Lower leg skin (tissue), 4 donors: ENCODE measurements at regions not wholly inside any gene's neighbourhood (a gene's known extent, or its start where the extent isn't known, plus 50 kb on each side); places are given as distances from the start of the nearest gene placed in this dataset.

ENCODE experiments used
- DNase-seq, 2 donors: peaks; one replicate each; pipeline ENCODE4 v3.0.0-alpha.2; 2019; ENCODE audit warnings: low spot score in 2 of 2
- H3K4me3 ChIP-seq: fragments of 200-600 bp; sonication (generic); 2 replicates; pipeline ENCODE4 v1.5.1; 2017; ENCODE audit warnings: mild to moderate bottlenecking, low read depth; ENCODE audit not compliant: poor library complexity, severe bottlenecking
- POLR2A ChIP-seq, 2 donors: fragments of 450-650 bp; IDR thresholded peaks; one replicate each; pipeline ENCODE4 v1.6.1; 2016 to 2017; ENCODE audit warnings: antibody characterized with exemption in 2 of 2, mild to moderate bottlenecking in 1 of 2, moderate library complexity in 1 of 2
- WGBS, 2 donors: methylation state at CpG; one replicate each; pipeline ENCODE4 v1.1.5; 2018; 5-methylcytosine and 5-hydroxymethylcytosine counted together
- intact Hi-C: fragments of 100-400 bp; cut with DNase I; formaldehyde crosslinking; loops from one replicate; pipeline ENCODE4 v1.15.0; 2023; ENCODE audit warnings: low total_unique reads
- TF ChIP-seq, protein P1 (sequence below), 3 donors: fragments of 450-650 bp; IDR thresholded peaks; one replicate each; pipeline ENCODE4 v1.5.1; 2016; ENCODE audit warnings: antibody characterized with exemption in 3 of 3, mild to moderate bottlenecking in 3 of 3, moderate library complexity in 2 of 3

DNA sequence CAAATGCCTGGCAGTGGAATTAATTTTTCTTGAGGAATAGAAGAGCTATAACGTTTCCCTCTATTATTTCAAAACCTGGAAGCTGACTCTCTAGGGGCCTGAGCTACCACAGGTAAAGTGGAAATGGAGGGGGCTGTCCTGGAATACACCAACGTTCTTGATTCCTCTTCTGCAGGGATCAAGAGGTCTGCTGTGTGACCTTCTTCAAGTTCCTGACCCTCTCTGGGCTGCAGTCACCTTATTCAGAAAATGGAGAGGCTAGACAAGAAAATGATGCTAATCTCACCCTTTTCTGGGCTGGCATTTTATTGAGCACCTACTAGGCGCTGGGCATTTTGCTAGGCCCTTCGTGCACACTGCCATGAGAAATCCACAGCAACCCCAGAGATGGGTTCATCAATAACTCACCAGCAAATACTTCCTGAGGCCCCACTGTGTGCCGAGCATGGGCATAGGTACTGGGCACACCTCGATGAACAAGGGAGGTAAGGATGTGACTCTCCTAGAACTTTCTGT, 55.2 kb upstream of the DLK1 start:
- no peak for DNase-seq
- TF ChIP-seq, protein P1, sequence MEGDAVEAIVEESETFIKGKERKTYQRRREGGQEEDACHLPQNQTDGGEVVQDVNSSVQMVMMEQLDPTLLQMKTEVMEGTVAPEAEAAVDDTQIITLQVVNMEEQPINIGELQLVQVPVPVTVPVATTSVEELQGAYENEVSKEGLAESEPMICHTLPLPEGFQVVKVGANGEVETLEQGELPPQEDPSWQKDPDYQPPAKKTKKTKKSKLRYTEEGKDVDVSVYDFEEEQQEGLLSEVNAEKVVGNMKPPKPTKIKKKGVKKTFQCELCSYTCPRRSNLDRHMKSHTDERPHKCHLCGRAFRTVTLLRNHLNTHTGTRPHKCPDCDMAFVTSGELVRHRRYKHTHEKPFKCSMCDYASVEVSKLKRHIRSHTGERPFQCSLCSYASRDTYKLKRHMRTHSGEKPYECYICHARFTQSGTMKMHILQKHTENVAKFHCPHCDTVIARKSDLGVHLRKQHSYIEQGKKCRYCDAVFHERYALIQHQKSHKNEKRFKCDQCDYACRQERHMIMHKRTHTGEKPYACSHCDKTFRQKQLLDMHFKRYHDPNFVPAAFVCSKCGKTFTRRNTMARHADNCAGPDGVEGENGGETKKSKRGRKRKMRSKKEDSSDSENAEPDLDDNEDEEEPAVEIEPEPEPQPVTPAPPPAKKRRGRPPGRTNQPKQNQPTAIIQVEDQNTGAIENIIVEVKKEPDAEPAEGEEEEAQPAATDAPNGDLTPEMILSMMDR (IDR thresholded peaks at IDR 0.05), result no peak
- TF ChIP-seq POLR2A (IDR thresholded peaks at IDR 0.05), result no peak
- intact Hi-C loops, result no loop called here
- H3K4me3 ChIP-seq, result no peak overlapping the region
- WGBS, 2 donors, result 80 to 81% methylated on average over 6 of the region's 6 CpGs

DNA sequence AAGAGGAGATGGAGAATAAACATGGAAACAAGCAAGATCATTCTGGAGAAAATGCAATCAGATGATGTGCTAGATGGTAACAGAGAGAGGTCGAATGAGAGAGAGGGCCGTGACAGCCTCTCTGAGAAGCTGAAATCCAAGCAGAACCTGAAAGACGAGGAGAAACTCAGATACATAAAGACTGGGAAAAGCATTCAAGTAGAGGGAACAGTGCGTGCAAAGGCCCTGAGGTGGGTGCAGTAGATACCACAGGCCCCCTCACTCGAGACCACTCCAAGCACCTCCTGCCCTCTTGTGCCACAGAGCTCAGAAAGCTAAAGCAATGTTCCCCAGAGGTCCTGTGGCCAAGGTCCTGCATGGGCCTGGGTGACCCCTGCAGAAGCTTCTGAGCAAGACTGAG, 54.8 kb upstream of the DLK1 start:
- intact Hi-C loops, result no loop called here
- no peak for TF ChIP-seq POLR2A (IDR thresholded peaks at IDR 0.05)
- TF ChIP-seq, protein P1 (IDR thresholded peaks at IDR 0.05), result no peak
- H3K4me3 ChIP-seq, result no peak overlapping the region
- no peak for DNase-seq
- WGBS, 2 donors, result 86 to 91% methylated on average over 5 of the region's 5 CpGs

DNA sequence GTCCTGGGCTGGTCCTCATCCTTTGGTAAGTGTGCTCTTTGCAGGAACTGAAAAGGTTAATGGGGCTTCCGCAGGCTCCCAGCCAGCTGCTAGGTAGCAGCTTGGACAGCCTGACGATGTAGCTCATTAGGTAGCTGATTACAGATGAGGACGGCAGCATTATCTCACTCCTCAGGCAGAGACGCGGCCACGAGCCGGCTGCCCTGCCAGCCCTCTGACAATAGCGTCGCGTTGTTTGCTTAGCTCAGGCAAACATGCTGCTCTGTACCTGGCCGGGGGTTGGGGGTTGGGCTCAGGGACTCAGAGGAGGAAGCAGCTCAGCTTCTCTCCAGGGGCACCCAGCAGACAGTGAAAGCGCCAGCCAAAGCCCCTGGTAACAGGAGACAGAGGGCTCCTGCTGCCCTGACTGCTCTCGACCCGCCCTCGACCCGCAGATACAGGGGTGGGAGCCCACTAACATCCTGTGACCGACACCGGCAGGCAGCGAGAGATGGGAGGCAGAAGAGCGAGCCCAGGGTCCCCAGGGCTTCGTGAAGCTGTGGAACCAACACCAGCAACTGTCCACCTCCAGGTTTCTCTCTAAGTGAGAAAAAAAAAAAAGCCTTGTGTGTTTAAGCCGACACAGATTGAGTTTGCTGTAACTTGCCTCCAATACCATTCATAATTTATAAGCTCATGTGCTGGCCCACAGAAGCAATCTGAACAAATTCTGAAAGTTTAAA, 53.4 kb upstream of the DLK1 start:
- intact Hi-C loops, result no loop called here
- DNase-seq, result no peak
- whole genome bisulfite sequencing, 2 donors, result 61 to 67% methylated on average over 10 to 20 of the region's 22 CpGs
- TF ChIP-seq, protein P1 (IDR thresholded peaks at IDR 0.05), result no peak
- TF ChIP-seq POLR2A (IDR thresholded peaks at IDR 0.05), result no peak
- no peak overlapping the region for H3K4me3 ChIP-seq

DNA sequence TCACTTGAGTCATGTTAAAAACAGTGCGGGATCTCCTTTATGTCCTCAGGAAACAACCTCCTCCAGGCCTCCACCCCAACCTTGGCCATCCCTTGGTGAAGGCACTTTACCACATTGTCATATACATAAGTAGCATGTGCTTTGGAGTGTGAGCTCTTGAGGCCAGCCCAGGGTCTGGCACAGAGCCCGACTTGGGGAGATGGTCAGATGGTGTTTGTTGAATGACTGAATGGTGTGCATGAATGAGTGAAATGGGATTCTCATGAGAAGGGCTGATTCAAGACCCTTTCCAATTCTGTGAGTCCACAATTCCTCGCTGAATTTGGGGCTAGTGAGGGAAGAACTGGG, 52.9 kb upstream of the DLK1 start:
- WGBS, 2 donors, result 80 to 83% methylated on average over 3 of the region's 3 CpGs
- intact Hi-C loops, result no loop called here
- no peak for DNase-seq
- TF ChIP-seq POLR2A (IDR thresholded peaks at IDR 0.05), result no peak
- TF ChIP-seq, protein P1 (IDR thresholded peaks at IDR 0.05), result no peak
- no peak overlapping the region for H3K4me3 ChIP-seq

DNA sequence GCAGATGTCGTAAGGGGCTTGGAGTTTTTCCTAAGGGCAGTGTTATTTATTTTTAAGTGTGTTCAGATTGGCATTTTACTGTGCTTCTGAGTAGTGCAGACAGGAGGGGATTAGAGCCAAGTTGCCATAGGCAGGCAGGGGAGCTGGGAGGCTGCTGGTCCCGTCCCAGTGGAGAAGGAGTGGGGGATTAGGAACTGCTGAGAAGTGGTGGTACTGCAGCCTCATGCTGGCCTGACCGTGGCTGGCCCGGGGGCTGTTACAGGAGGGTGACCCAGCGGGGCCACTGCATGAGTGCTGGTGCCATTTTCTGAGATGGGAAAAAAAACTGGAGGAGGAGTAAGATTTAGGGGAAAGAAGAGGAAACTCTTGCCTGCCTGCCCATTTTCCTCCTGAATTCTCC, 52.3 kb upstream of the DLK1 start:
- no peak overlapping the region for H3K4me3 ChIP-seq
- no peak for DNase-seq
- intact Hi-C loops, result no loop called here
- no peak for TF ChIP-seq POLR2A (IDR thresholded peaks at IDR 0.05)
- TF ChIP-seq, protein P1 (IDR thresholded peaks at IDR 0.05), result no peak
- WGBS, 2 donors, result 75% methylated on average over 5 of the region's 5 CpGs
